OCI-LY1 (cell line): ENCODE measurements at regions not wholly inside any gene's neighbourhood (a gene's known extent, or its start where the extent isn't known, plus 50 kb on each side); places are given as distances from the start of the nearest gene placed in this dataset.

Experiments
- H2AFZ ChIP-seq: fragments of 200-600 bp; sonication (generic), shearing (Covaris generic); 2 replicates; pipeline ENCODE4 v1.6.0; 2014; ENCODE audit warnings: antibody characterized with exemption, mild to moderate bottlenecking, low read length
- H3F3A ChIP-seq: fragments of 200-600 bp; sonication (generic), shearing (Covaris generic); 2 replicates; pipeline ENCODE4 v1.6.0; 2014; ENCODE audit warnings: mild to moderate bottlenecking, antibody characterized with exemption, low read length, moderate library complexity; ENCODE audit not compliant: insufficient read depth
- H3K27ac ChIP-seq: fragments of 200-600 bp; sonication (generic); 2 replicates; pipeline ENCODE4 v1.5.1; 2014; ENCODE audit warnings: low read length, mixed run types, mild to moderate bottlenecking, low read depth; ENCODE audit not compliant: poor library complexity, severe bottlenecking
- H3K27me3 ChIP-seq: fragments of 200-600 bp; sonication (generic); 2 replicates; pipeline ENCODE4 v1.6.0; 2014; ENCODE audit warnings: antibody characterized with exemption, mild to moderate bottlenecking, low read length, moderate library complexity; ENCODE audit not compliant: insufficient read depth
- H3K36me3 ChIP-seq: fragments of 200-600 bp; sonication (generic); 2 replicates; pipeline ENCODE4 v1.6.1; 2014; ENCODE audit warnings: mild to moderate bottlenecking, antibody characterized with exemption, low read length, moderate library complexity, mixed read lengths; ENCODE audit not compliant: insufficient read depth
- H3K4me1 ChIP-seq: fragments of 200-600 bp; sonication (generic); 2 replicates; pipeline ENCODE4 v1.5.1; 2014; ENCODE audit warnings: mild to moderate bottlenecking, low read length, moderate library complexity; ENCODE audit not compliant: insufficient read depth, severe bottlenecking
- H3K4me2 ChIP-seq: fragments of 200-600 bp; sonication (generic), shearing (Covaris generic); 2 replicates; pipeline ENCODE4 v1.6.1; 2014; ENCODE audit warnings: low read length
- H3K4me3 ChIP-seq: fragments of 200-600 bp; sonication (generic); 2 replicates; pipeline ENCODE4 v1.5.1; 2014; ENCODE audit warnings: low read length, low read depth, mild to moderate bottlenecking, mixed read lengths; ENCODE audit not compliant: poor library complexity, severe bottlenecking
- H3K79me2 ChIP-seq: fragments of 200-600 bp; shearing (Covaris generic); 2 replicates; pipeline ENCODE4 v1.6.1; 2016; ENCODE audit warnings: mixed run types, low read length, mixed read lengths; ENCODE audit not compliant: insufficient read depth
- H3K9ac ChIP-seq: fragments of 200-600 bp; sonication (generic), shearing (Covaris generic); 2 replicates; pipeline ENCODE4 v1.6.1; 2014; ENCODE audit warnings: mild to moderate bottlenecking, low read length, mixed read lengths
- H3K9me2 ChIP-seq: fragments of 200-600 bp; sonication (generic), shearing (Covaris generic); 2 replicates; pipeline ENCODE4 v1.6.1; 2014; ENCODE audit warnings: low read depth, mild to moderate bottlenecking, low read length, mixed read lengths
- H3K9me3 ChIP-seq: fragments of 200-600 bp; shearing (Covaris generic); 2 replicates; pipeline ENCODE4 v1.6.1; 2014; ENCODE audit warnings: low read length, mixed read lengths
- H4K20me1 ChIP-seq: fragments of 200-600 bp; sonication (generic), shearing (Covaris generic); 2 replicates; pipeline ENCODE4 v1.6.0; 2016; ENCODE audit warnings: mild to moderate bottlenecking, low read length; ENCODE audit not compliant: insufficient read depth
- EZH2 ChIP-seq: fragments of 200-600 bp; sonication (generic), shearing (Covaris generic); IDR thresholded peaks from 2 replicates; pipeline ENCODE4 v1.8.0; 2017; ENCODE audit warnings: borderline replicate concordance, mixed run types, mild to moderate bottlenecking, antibody characterized with exemption, low read length, moderate library complexity, mixed read lengths
- TF ChIP-seq, protein P1 (sequence below): fragments of 200-600 bp; sonication (generic), shearing (Covaris generic); IDR thresholded peaks from 2 replicates; pipeline ENCODE4 v1.5.1; 2017; ENCODE audit warnings: mild to moderate bottlenecking, antibody characterized with exemption, low read length, moderate library complexity, mixed read lengths

DNA sequence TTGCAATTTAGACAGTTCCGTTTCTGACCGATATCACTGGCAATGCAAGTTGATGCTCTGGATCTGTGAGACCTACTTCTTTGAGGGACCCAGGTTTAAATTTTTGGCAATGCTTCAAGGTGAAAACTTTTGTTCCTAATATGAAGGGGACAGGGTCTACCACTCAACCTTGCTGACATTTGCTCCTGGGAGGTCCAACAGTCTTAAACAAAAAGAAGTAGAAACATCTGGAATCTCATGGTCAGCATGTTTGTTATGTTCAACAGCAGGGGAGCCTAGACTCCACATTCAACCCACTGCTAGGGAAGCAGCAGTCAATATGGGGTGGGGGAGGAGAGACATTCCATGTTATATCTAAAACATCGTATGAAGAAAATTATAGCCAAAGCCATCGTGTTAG, 196.4 kb downstream of the SIM1 start:
- Histone ChIP-seq H3K9me2 (no peaks in the 10 kb centered on the region), H3K36me3 (no peaks in the 10 kb centered on the region), H3K27ac (no peak overlapping the region), H3F3A (no peaks in the 10 kb centered on the region), H3K4me2 (no peak overlapping the region), H3K79me2 (no peaks in the 10 kb centered on the region), H4K20me1 (no peaks in the 10 kb centered on the region), H3K27me3 (no peaks in the 10 kb centered on the region), H3K9me3 (no peaks in the 10 kb centered on the region), H3K9ac (no peak overlapping the region), H3K4me3 (no peak overlapping the region), H2AFZ (no peak overlapping the region), H3K4me1 (no peaks in the 10 kb centered on the region)
- no peak for TF ChIP-seq EZH2
- TF ChIP-seq, protein P1, sequence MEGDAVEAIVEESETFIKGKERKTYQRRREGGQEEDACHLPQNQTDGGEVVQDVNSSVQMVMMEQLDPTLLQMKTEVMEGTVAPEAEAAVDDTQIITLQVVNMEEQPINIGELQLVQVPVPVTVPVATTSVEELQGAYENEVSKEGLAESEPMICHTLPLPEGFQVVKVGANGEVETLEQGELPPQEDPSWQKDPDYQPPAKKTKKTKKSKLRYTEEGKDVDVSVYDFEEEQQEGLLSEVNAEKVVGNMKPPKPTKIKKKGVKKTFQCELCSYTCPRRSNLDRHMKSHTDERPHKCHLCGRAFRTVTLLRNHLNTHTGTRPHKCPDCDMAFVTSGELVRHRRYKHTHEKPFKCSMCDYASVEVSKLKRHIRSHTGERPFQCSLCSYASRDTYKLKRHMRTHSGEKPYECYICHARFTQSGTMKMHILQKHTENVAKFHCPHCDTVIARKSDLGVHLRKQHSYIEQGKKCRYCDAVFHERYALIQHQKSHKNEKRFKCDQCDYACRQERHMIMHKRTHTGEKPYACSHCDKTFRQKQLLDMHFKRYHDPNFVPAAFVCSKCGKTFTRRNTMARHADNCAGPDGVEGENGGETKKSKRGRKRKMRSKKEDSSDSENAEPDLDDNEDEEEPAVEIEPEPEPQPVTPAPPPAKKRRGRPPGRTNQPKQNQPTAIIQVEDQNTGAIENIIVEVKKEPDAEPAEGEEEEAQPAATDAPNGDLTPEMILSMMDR: no peak

DNA sequence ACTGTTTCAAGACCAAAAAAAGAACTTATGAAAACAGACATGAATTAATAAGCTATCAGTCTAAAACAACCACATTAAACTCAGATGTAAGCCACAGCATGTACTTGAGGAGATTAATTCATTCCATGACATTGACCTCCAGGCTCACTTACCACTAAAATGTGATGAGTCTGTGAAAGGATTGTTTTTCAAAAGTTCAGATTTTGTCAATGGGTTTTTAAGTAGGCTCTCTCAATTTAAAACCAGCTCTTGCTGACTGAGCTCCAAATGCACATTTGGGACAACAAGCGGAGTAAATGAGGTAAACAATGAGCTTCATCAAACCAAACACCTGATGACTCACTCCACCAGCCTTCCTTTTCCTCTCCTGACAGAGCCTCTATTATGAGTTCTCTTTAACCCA, 197.0 kb downstream of the SIM1 start:
- Histone ChIP-seq H3K27me3 (no peaks in the 10 kb centered on the region), H4K20me1 (no peaks in the 10 kb centered on the region), H3K79me2 (no peaks in the 10 kb centered on the region), H2AFZ (no peak overlapping the region), H3K27ac (no peak overlapping the region), H3K36me3 (no peaks in the 10 kb centered on the region), H3K4me3 (no peak overlapping the region), H3K9me2 (no peaks in the 10 kb centered on the region), H3K9me3 (no peaks in the 10 kb centered on the region), H3K4me2 (no peak overlapping the region), H3K4me1 (no peaks in the 10 kb centered on the region), H3K9ac (no peak overlapping the region), H3F3A (no peaks in the 10 kb centered on the region)
- no peak for TF ChIP-seq EZH2
- TF ChIP-seq, protein P1: no peak

DNA sequence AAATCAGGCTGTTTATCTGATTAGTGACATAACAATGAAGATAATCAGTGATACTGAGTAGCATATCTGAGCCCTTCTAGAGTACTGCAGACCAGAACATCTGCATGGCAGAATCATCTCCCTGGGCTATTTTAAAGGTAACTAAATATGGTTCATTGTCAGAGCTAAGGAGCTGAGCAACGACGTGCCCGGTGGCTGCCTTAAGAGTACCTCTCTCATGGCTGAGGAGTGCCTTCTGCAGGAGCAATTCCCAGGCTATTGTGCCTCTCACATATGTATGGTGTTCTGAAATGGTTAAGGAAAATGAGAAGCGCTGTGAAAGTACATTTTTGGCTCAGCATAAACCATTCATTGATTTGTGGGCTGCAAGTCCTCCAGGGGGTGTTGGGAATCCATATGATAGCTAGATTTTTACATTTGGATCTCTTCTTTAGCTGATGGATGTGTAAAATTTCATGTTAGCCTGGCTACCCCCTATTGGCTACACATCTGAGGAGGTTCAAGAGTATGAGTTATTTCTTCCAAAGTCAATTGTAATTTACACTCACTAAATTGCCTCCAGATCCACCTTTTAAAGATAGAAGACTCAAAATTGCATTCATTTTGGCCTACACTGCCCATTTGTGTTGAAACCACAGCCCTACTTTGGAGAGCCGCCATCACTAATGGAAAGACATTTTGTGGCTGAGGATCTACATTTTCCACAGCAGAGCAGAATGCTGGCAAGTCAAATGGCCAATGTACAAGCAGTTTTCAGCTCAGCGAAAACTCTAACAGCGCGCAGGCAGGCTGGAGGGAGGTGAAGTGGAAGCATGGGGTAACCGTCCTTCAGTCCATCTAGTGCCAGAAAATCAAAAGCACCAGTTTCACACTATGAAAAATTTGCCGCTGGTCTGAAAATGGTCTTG, 198.0 kb downstream of the SIM1 start:
- no peak overlapping the region for H3K4me2 ChIP-seq
- H3F3A ChIP-seq: no peaks in the 10 kb centered on the region
- peaks cover under 1% of the 10 kb centered on the region for H3K4me1 ChIP-seq
- H3K27ac ChIP-seq: no peak overlapping the region
- H3K36me3 ChIP-seq: no peaks in the 10 kb centered on the region
- no peaks in the 10 kb centered on the region for H3K9me2 ChIP-seq
- no peaks in the 10 kb centered on the region for H3K27me3 ChIP-seq
- H3K9me3 ChIP-seq: no peaks in the 10 kb centered on the region
- H3K79me2 ChIP-seq: no peaks in the 10 kb centered on the region
- no peaks in the 10 kb centered on the region for H4K20me1 ChIP-seq
- TF ChIP-seq, protein P1: no peak
- no peak for TF ChIP-seq EZH2
- no peak overlapping the region for H3K9ac ChIP-seq
- no peak overlapping the region for H2AFZ ChIP-seq
- H3K4me3 ChIP-seq: no peak overlapping the region
